Neural cell (in vitro differentiated cells): ENCODE measurements at regions not wholly inside any gene's neighbourhood (a gene's known extent, or its start where the extent isn't known, plus 50 kb on each side); places are given as distances from the start of the nearest gene placed in this dataset.

Experiments used
- H2AFZ ChIP-seq: fragments of 200-600, 300-800 bp; sonication (generic), shearing (Covaris generic); 2 replicates; pipeline ENCODE4 v1.6.0; 2014; ENCODE audit warnings: low read depth, mild to moderate bottlenecking, antibody characterized with exemption, low read length, moderate library complexity
- H3F3A ChIP-seq: fragments of 200-600 bp; shearing (Covaris generic); 2 replicates; pipeline ENCODE4 v1.6.1; 2016; ENCODE audit warnings: mild to moderate bottlenecking, moderate library complexity, mixed read lengths, antibody characterized with exemption, low read length; ENCODE audit not compliant: insufficient read depth, poor library complexity, severe bottlenecking
- H3K27ac ChIP-seq: fragments of 200-600, 300-800 bp; sonication (generic), shearing (Covaris generic); 2 replicates; pipeline ENCODE4 v1.5.1; 2014; ENCODE audit warnings: mild to moderate bottlenecking, low read length, moderate library complexity
- H3K27me3 ChIP-seq: fragments of 300-800, 200-600 bp; sonication (generic), shearing (Covaris generic); 2 replicates; pipeline ENCODE4 v1.6.0; 2014; ENCODE audit warnings: mild to moderate bottlenecking, low read depth, low read length, moderate library complexity; ENCODE audit not compliant: insufficient read depth
- H3K36me3 ChIP-seq: fragments of 300-800, 200-600 bp; sonication (generic), shearing (Covaris generic); 2 replicates; pipeline ENCODE4 v1.5.1; 2014; ENCODE audit warnings: mild to moderate bottlenecking, antibody characterized with exemption, low read length, moderate library complexity; ENCODE audit not compliant: insufficient read depth
- H3K4me2 ChIP-seq: fragments of 300-800, 200-600 bp; sonication (generic), shearing (Covaris generic); 2 replicates; pipeline ENCODE4 v1.6.0; 2014; ENCODE audit warnings: mild to moderate bottlenecking, low read length
- H3K4me3 ChIP-seq: fragments of 300-800, 200-600 bp; sonication (generic), shearing (Covaris generic); 2 replicates; pipeline ENCODE4 v1.5.1; 2014; ENCODE audit warnings: mild to moderate bottlenecking, low read length, moderate library complexity
- H3K79me2 ChIP-seq: fragments of 200-600 bp; shearing (Covaris generic); replicated peaks from 2 replicates; pipeline ENCODE4 v1.6.0; 2014; ENCODE audit warnings: mild to moderate bottlenecking, low read length, moderate library complexity; ENCODE audit not compliant: insufficient read depth
- H3K9ac ChIP-seq: fragments of 300-800, 200-600 bp; sonication (generic), shearing (Covaris generic); 2 replicates; pipeline ENCODE4 v1.6.1; 2016; ENCODE audit warnings: mild to moderate bottlenecking, low read length, mixed read lengths
- H3K9me2 ChIP-seq: fragments of 200-600 bp; shearing (Covaris generic); 2 replicates; pipeline ENCODE4 v1.6.1; 2016; ENCODE audit warnings: mild to moderate bottlenecking, low read length, mixed read lengths; ENCODE audit not compliant: insufficient read depth
- H3K9me3 ChIP-seq: fragments of 200-600, 300-800 bp; sonication (generic), shearing (Covaris generic); 2 replicates; pipeline ENCODE4 v1.6.1; 2016; ENCODE audit warnings: mild to moderate bottlenecking, mixed run types, low read length, moderate library complexity, mixed read lengths
- H4K20me1 ChIP-seq: fragments of 200-600 bp; shearing (Covaris generic); 2 replicates; pipeline ENCODE4 v1.6.1; 2016; ENCODE audit warnings: mild to moderate bottlenecking, mixed run types; ENCODE audit not compliant: insufficient read depth
- CTCF ChIP-seq: fragments of 450-650 bp; IDR thresholded peaks from 2 replicates; pipeline ENCODE4 v1.5.1; 2014; ENCODE audit warnings: antibody characterized with exemption, mild to moderate bottlenecking, moderate library complexity; ENCODE audit not compliant: poor library complexity, severe bottlenecking
- EP300 ChIP-seq: fragments of 450-650 bp; conservative IDR thresholded peaks from 2 replicates; pipeline ENCODE4 v1.6.1; 2014; ENCODE audit warnings: antibody characterized with exemption, mild to moderate bottlenecking, moderate library complexity; ENCODE audit not compliant: poor library complexity, severe bottlenecking
- EZH2 ChIP-seq: fragments of 200-600, 300-800 bp; shearing (Covaris generic), sonication (generic); IDR thresholded peaks from 2 replicates; pipeline ENCODE4 v1.6.1; 2014; ENCODE audit warnings: antibody characterized with exemption, low read length, borderline replicate concordance, mild to moderate bottlenecking; ENCODE audit not compliant: insufficient read depth, poor library complexity, severe bottlenecking
- MXI1 ChIP-seq: fragments of 450-650 bp; conservative IDR thresholded peaks from 2 replicates; pipeline ENCODE4 v1.6.1; 2014; ENCODE audit warnings: antibody characterized with exemption, mild to moderate bottlenecking; ENCODE audit not compliant: poor library complexity, severe bottlenecking
- POLR2AphosphoS5 ChIP-seq: IDR thresholded peaks from 2 replicates; pipeline ENCODE4 v1.6.1; 2012
- RAD21 ChIP-seq: fragments of 450-650 bp; conservative IDR thresholded peaks from 2 replicates; pipeline ENCODE4 v1.6.1; 2014; ENCODE audit warnings: antibody characterized with exemption, mild to moderate bottlenecking, moderate library complexity
- REST ChIP-seq: IDR thresholded peaks from 2 replicates; pipeline ENCODE4 v1.6.1; 2012; ENCODE audit warnings: borderline replicate concordance
- SMC3 ChIP-seq: fragments of 450-650 bp; conservative IDR thresholded peaks from 2 replicates; pipeline ENCODE4 v1.6.1; 2014; ENCODE audit warnings: antibody characterized with exemption, mild to moderate bottlenecking, moderate library complexity; ENCODE audit not compliant: poor library complexity
- TAF1 ChIP-seq: IDR thresholded peaks from 2 replicates; pipeline ENCODE4 v1.6.1; 2012; ENCODE audit warnings: low read depth

DNA sequence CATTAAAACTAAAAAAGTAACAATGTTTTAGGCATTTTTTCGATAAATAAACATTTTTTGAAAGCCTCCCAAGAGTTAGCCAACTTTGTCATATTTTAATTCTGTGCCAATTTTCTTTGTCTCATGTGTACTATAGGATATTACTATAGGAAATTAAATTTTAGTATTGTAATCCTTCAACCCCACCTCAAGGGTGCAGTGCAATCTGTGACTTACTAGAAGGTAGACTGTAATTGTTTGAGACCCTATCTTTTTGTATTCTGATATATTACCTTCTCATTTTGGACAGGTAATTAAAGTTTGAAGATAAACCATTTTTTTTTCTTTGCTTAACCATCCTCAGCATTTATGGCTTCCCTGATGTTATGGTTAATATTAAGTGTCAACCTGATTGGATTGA, 457.8 kb downstream of the PCDH20 start:
- no peaks in the 10 kb centered on the region for H4K20me1 ChIP-seq
- no peaks in the 10 kb centered on the region for H3K27me3 ChIP-seq
- H3F3A ChIP-seq = no peaks in the 10 kb centered on the region
- H3K4me2 ChIP-seq = no peak overlapping the region
- no peak overlapping the region for H3K4me3 ChIP-seq
- no peaks in the 10 kb centered on the region for H3K79me2 ChIP-seq
- H3K9me2 ChIP-seq = no peaks in the 10 kb centered on the region
- no peak overlapping the region for H3K9ac ChIP-seq
- no peak for TF ChIP-seq EP300
- H3K36me3 ChIP-seq = no peaks in the 10 kb centered on the region
- H2AFZ ChIP-seq = no peak overlapping the region
- no peak overlapping the region for H3K27ac ChIP-seq
- no peaks in the 10 kb centered on the region for H3K9me3 ChIP-seq

GRCh38 chr13:60945396-60945795, 470.3 kb downstream of the PCDH20 start:
- no peaks in the 10 kb centered on the region for H3K9me3 ChIP-seq
- H3K4me2 ChIP-seq = no peak overlapping the region
- TF ChIP-seq CTCF = no peak
- TF ChIP-seq RAD21 = no peak
- no peak for TF ChIP-seq TAF1
- no peak for TF ChIP-seq MXI1
- TF ChIP-seq POLR2AphosphoS5 = no peak

DNA sequence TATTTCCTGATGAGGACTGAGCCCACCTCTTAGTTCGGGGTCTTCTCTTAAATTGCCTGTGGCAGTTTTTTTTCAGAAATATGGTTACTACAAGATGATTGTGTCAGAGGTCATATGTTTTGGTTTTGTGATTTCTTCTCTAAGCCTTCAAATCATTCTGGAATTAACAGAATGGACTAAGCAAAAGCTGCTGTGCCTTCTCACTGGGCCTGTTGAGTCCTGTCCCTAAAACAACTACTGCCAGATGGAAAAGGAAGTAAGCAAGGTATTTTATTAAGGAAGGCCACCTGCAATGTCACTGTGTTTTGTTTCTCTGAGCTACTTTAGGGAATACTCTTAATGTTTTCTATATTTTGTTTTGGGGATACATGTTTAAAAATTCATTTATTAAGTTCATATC, 470.8 kb downstream of the PCDH20 start:
- no peaks in the 10 kb centered on the region for H3K9me3 ChIP-seq
- no peak overlapping the region for H2AFZ ChIP-seq
- H3K27ac ChIP-seq = no peak overlapping the region
- H3K36me3 ChIP-seq = no peaks in the 10 kb centered on the region
- no peaks in the 10 kb centered on the region for H3F3A ChIP-seq
- no peaks in the 10 kb centered on the region for H3K27me3 ChIP-seq
- H4K20me1 ChIP-seq = no peaks in the 10 kb centered on the region
- H3K4me3 ChIP-seq = no peak overlapping the region
- no peak overlapping the region for H3K9ac ChIP-seq
- TF ChIP-seq TAF1 (no peak), EZH2 (no peak), RAD21 (no peak), MXI1 (no peak), REST (no peak), EP300 (no peak), CTCF (no peak), SMC3 (no peak), POLR2AphosphoS5 (no peak)
- H3K4me2 ChIP-seq = no peak overlapping the region
- no peaks in the 10 kb centered on the region for H3K9me2 ChIP-seq
- H3K79me2 ChIP-seq = no peaks in the 10 kb centered on the region

More at GRCh38 chr13:60945396-60945795, 470.3 kb downstream of the PCDH20 start:
- H3F3A ChIP-seq = no peaks in the 10 kb centered on the region
- no peaks in the 10 kb centered on the region for H4K20me1 ChIP-seq
- H3K79me2 ChIP-seq = no peaks in the 10 kb centered on the region
- no peaks in the 10 kb centered on the region for H3K27me3 ChIP-seq
- H3K36me3 ChIP-seq = no peaks in the 10 kb centered on the region
- H3K9ac ChIP-seq = no peak overlapping the region
- no peak overlapping the region for H3K27ac ChIP-seq
- no peaks in the 10 kb centered on the region for H3K9me2 ChIP-seq
- H2AFZ ChIP-seq = no peak overlapping the region
- no peak overlapping the region for H3K4me3 ChIP-seq
